ENCODE measurements at regions not wholly inside any gene's neighbourhood (a gene's known extent, or its start where the extent isn't known, plus 50 kb on each side); places are given as distances from the start of the nearest gene placed in this dataset.

- WGBS, 3 donors, result 91 to 95% (median 93%) methylated on average over 4 of the region's 4 CpGs
- Histone ChIP-seq H3K36me3 (ENCODE audit: control insufficient read depth in 3 of 3, insufficient read depth in 2 of 3, low read depth in 1 of 3, low read length in 3 of 3) (no peaks in the 10 kb centered on the region), H3K4me3 (ENCODE audit: low read depth in 1 of 3, low read length in 3 of 3) (no peak overlapping the region), H3K9me3 (ENCODE audit: control insufficient read depth in 2 of 2, insufficient read depth in 1 of 2, low read depth in 1 of 2, low read length in 1 of 2) (no peaks in the 10 kb centered on the region), H3K27ac (ENCODE audit: low read depth in 1 of 3, low read length in 2 of 3) (no peak overlapping the region), H3K4me1 (ENCODE audit: control insufficient read depth in 3 of 3, insufficient read depth in 2 of 3, low read depth in 1 of 3, low read length in 2 of 3) (no peaks in the 10 kb centered on the region), H3K27me3 (ENCODE audit: control insufficient read depth in 3 of 3, insufficient read depth in 3 of 3, low read length in 3 of 3) (no peaks in the 10 kb centered on the region)
- DNase-seq (no peak), FAIRE-seq (no peak)
Measured at GRCh38 chr2:145649061-145649460, 1129.1 kb upstream of the ZEB2 start.

GRCh38 chr2:145644820-145645302 lies 1124.9 kb upstream of the ZEB2 start:
- FAIRE-seq (no peak), DNase-seq (no peak)
- Histone ChIP-seq H3K4me3 (ENCODE audit: low read depth in 1 of 3, low read length in 3 of 3) (no peak overlapping the region), H3K4me1 (ENCODE audit: control insufficient read depth in 3 of 3, insufficient read depth in 2 of 3, low read depth in 1 of 3, low read length in 2 of 3) (no peaks in the 10 kb centered on the region), H3K9me3 (ENCODE audit: control insufficient read depth in 2 of 2, insufficient read depth in 1 of 2, low read depth in 1 of 2, low read length in 1 of 2) (no peaks in the 10 kb centered on the region), H3K27ac (ENCODE audit: low read depth in 1 of 3, low read length in 2 of 3) (no peak overlapping the region), H3K36me3 (ENCODE audit: control insufficient read depth in 3 of 3, insufficient read depth in 2 of 3, low read depth in 1 of 3, low read length in 3 of 3) (no peaks in the 10 kb centered on the region), H3K27me3 (ENCODE audit: control insufficient read depth in 3 of 3, insufficient read depth in 3 of 3, low read length in 3 of 3) (no peaks in the 10 kb centered on the region)

DNA sequence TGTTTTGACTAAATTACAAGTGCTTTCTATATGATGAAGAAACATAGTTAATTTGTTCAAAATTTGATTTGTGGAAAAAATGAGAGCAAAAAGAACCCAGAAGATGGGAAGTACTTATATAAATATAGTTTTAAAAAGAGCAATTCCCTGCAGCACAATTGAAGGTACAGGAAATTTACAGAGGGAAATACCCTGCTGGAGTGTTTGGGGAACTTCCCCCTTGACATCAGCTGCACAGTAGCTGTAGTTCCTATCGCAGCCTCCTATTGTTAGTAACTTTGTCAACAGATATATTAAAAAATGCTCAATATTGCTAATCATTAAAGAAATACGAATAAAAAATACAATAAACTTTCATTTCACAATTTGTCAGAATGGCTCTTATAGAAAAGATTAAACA lies 1118.8 kb upstream of the ZEB2 start:
- H3K4me3 ChIP-seq (ENCODE audit: low read depth in 1 of 3, low read length in 3 of 3), result no peak overlapping the region
- FAIRE-seq (no peak), DNase-seq (no peak)
- no peaks in the 10 kb centered on the region for H3K36me3 ChIP-seq (ENCODE audit: control insufficient read depth in 3 of 3, insufficient read depth in 2 of 3, low read depth in 1 of 3, low read length in 3 of 3)
- no peaks in the 10 kb centered on the region for H3K4me1 ChIP-seq (ENCODE audit: control insufficient read depth in 3 of 3, insufficient read depth in 2 of 3, low read depth in 1 of 3, low read length in 2 of 3)
- H3K9me3 ChIP-seq (ENCODE audit: control insufficient read depth in 2 of 2, insufficient read depth in 1 of 2, low read depth in 1 of 2, low read length in 1 of 2), result no peaks in the 10 kb centered on the region
- H3K27ac ChIP-seq (ENCODE audit: low read depth in 1 of 3, low read length in 2 of 3), result no peak overlapping the region
- H3K27me3 ChIP-seq (ENCODE audit: control insufficient read depth in 3 of 3, insufficient read depth in 3 of 3, low read length in 3 of 3), result no peaks in the 10 kb centered on the region
- 63 to 70% (median 64%) methylated on average over 2 of the region's 2 CpGs for WGBS, 3 donors

GRCh38 chr2:145635706-145636427 lies 1115.9 kb upstream of the ZEB2 start:
- WGBS, 3 donors, result 79 to 91% (median 82%) methylated on average over 3 of the region's 3 CpGs
- Histone ChIP-seq H3K4me3 (ENCODE audit: low read depth in 1 of 3, low read length in 3 of 3) (no peak overlapping the region), H3K27ac (ENCODE audit: low read depth in 1 of 3, low read length in 2 of 3) (no peak overlapping the region), H3K36me3 (ENCODE audit: control insufficient read depth in 3 of 3, insufficient read depth in 2 of 3, low read depth in 1 of 3, low read length in 3 of 3) (no peaks in the 10 kb centered on the region), H3K4me1 (ENCODE audit: control insufficient read depth in 3 of 3, insufficient read depth in 2 of 3, low read depth in 1 of 3, low read length in 2 of 3) (no peaks in the 10 kb centered on the region), H3K9me3 (ENCODE audit: control insufficient read depth in 2 of 2, insufficient read depth in 1 of 2, low read depth in 1 of 2, low read length in 1 of 2) (no peaks in the 10 kb centered on the region), H3K27me3 (ENCODE audit: control insufficient read depth in 3 of 3, insufficient read depth in 3 of 3, low read length in 3 of 3) (no peaks in the 10 kb centered on the region)
- no peak for DNase-seq
- no peak for FAIRE-seq

DNA sequence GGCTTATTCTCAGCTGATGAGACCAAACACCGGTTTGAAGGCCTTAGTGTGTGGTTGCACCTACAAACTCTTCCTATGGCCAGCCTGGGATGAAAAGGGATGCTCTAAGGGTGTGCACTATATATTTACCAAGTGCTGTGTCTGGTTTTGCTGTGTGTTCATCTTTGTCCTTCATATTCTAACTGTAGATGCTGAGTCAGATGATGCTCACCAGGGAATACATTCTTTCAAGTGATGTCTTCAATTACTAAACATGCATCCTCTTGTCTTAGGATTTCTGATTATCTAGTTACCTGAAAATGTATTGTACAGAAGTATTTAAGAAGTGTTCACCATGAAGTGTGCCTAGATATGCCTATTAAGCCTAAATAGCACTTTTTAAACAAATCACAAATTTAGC lies 1111.6 kb upstream of the ZEB2 start:
- DNase-seq (no peak), FAIRE-seq (no peak)
- no peaks in the 10 kb centered on the region for H3K4me1 ChIP-seq (ENCODE audit: control insufficient read depth in 3 of 3, insufficient read depth in 2 of 3, low read depth in 1 of 3, low read length in 2 of 3)

GRCh38 chr2:145626301-145626700 lies 1106.4 kb upstream of the ZEB2 start:
- FAIRE-seq, result no peak
- Histone ChIP-seq H3K4me3 (ENCODE audit: low read depth in 1 of 3, low read length in 3 of 3) (no peak overlapping the region), H3K27ac (ENCODE audit: low read depth in 1 of 3, low read length in 2 of 3) (no peak overlapping the region)

More for the DNA sequence above, 1111.6 kb upstream of the ZEB2 start:
- H3K27ac ChIP-seq (ENCODE audit: low read depth in 1 of 3, low read length in 2 of 3), result no peak overlapping the region
- 78 to 95% (median 95%) methylated on average over 1 of the region's 1 CpG for WGBS, 3 donors
- H3K27me3 ChIP-seq (ENCODE audit: control insufficient read depth in 3 of 3, insufficient read depth in 3 of 3, low read length in 3 of 3), result no peaks in the 10 kb centered on the region
- H3K4me3 ChIP-seq (ENCODE audit: low read depth in 1 of 3, low read length in 3 of 3), result no peak overlapping the region
- H3K9me3 ChIP-seq (ENCODE audit: control insufficient read depth in 2 of 2, insufficient read depth in 1 of 2, low read depth in 1 of 2, low read length in 1 of 2), result no peaks in the 10 kb centered on the region
- H3K36me3 ChIP-seq (ENCODE audit: control insufficient read depth in 3 of 3, insufficient read depth in 2 of 3, low read depth in 1 of 3, low read length in 3 of 3), result no peaks in the 10 kb centered on the region

DNA sequence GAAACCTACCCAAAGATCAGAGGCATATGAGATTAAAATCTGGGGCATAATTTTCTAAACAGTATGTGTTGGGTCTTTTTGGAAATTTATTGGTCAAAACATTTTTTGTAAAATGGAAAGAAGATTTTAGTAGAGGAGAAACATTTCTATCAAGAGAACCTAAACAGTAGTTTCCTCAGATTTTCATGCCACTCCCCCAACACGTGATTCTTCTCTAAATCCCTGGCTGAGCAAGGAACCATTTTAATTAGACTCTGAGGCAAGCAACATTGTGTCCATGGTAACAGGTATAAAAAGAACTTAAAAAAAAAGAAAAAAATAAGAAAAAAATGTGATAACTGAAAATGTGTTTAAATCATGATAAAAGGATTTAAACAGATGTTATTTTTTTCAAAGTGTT lies 1105.2 kb upstream of the ZEB2 start:
- 77 to 85% (median 83%) methylated on average over 1 of the region's 1 CpG for WGBS, 3 donors
- FAIRE-seq, result no peak

More at GRCh38 chr2:145626301-145626700, 1106.4 kb upstream of the ZEB2 start:
- Histone ChIP-seq H3K9me3 (ENCODE audit: control insufficient read depth in 2 of 2, insufficient read depth in 1 of 2, low read depth in 1 of 2, low read length in 1 of 2) (no peaks in the 10 kb centered on the region), H3K4me1 (ENCODE audit: control insufficient read depth in 3 of 3, insufficient read depth in 2 of 3, low read depth in 1 of 3, low read length in 2 of 3) (no peaks in the 10 kb centered on the region), H3K36me3 (ENCODE audit: control insufficient read depth in 3 of 3, insufficient read depth in 2 of 3, low read depth in 1 of 3, low read length in 3 of 3) (no peaks in the 10 kb centered on the region), H3K27me3 (ENCODE audit: control insufficient read depth in 3 of 3, insufficient read depth in 3 of 3, low read length in 3 of 3) (no peaks in the 10 kb centered on the region)
- no peak for DNase-seq

GRCh38 chr2:145623136-145623535 lies 1103.2 kb upstream of the ZEB2 start:
- H3K4me1 ChIP-seq (ENCODE audit: control insufficient read depth in 3 of 3, insufficient read depth in 2 of 3, low read depth in 1 of 3, low read length in 2 of 3), result no peaks in the 10 kb centered on the region
- no peak overlapping the region for H3K27ac ChIP-seq (ENCODE audit: low read depth in 1 of 3, low read length in 2 of 3)
- FAIRE-seq (no peak), DNase-seq (no peak)
- WGBS, 3 donors, result 68 to 79% (median 69%) methylated on average over 3 of the region's 3 CpGs
- no peaks in the 10 kb centered on the region for H3K27me3 ChIP-seq (ENCODE audit: control insufficient read depth in 3 of 3, insufficient read depth in 3 of 3, low read length in 3 of 3)
- H3K36me3 ChIP-seq (ENCODE audit: control insufficient read depth in 3 of 3, insufficient read depth in 2 of 3, low read depth in 1 of 3, low read length in 3 of 3), result no peaks in the 10 kb centered on the region
- H3K9me3 ChIP-seq (ENCODE audit: control insufficient read depth in 2 of 2, insufficient read depth in 1 of 2, low read depth in 1 of 2, low read length in 1 of 2), result no peaks in the 10 kb centered on the region
- no peak overlapping the region for H3K4me3 ChIP-seq (ENCODE audit: low read depth in 1 of 3, low read length in 3 of 3)

More for the DNA sequence above, 1105.2 kb upstream of the ZEB2 start:
- no peak for DNase-seq
- Histone ChIP-seq H3K27me3 (ENCODE audit: control insufficient read depth in 3 of 3, insufficient read depth in 3 of 3, low read length in 3 of 3) (no peaks in the 10 kb centered on the region), H3K27ac (ENCODE audit: low read depth in 1 of 3, low read length in 2 of 3) (no peak overlapping the region), H3K4me3 (ENCODE audit: low read depth in 1 of 3, low read length in 3 of 3) (no peak overlapping the region), H3K9me3 (ENCODE audit: control insufficient read depth in 2 of 2, insufficient read depth in 1 of 2, low read depth in 1 of 2, low read length in 1 of 2) (no peaks in the 10 kb centered on the region), H3K4me1 (ENCODE audit: control insufficient read depth in 3 of 3, insufficient read depth in 2 of 3, low read depth in 1 of 3, low read length in 2 of 3) (no peaks in the 10 kb centered on the region), H3K36me3 (ENCODE audit: control insufficient read depth in 3 of 3, insufficient read depth in 2 of 3, low read depth in 1 of 3, low read length in 3 of 3) (no peaks in the 10 kb centered on the region)

- Histone ChIP-seq H3K36me3 (ENCODE audit: control insufficient read depth in 3 of 3, insufficient read depth in 2 of 3, low read depth in 1 of 3, low read length in 3 of 3) (no peaks in the 10 kb centered on the region), H3K27ac (ENCODE audit: low read depth in 1 of 3, low read length in 2 of 3) (no peak overlapping the region), H3K4me3 (ENCODE audit: low read depth in 1 of 3, low read length in 3 of 3) (no peak overlapping the region), H3K9me3 (ENCODE audit: control insufficient read depth in 2 of 2, insufficient read depth in 1 of 2, low read depth in 1 of 2, low read length in 1 of 2) (no peaks in the 10 kb centered on the region), H3K4me1 (ENCODE audit: control insufficient read depth in 3 of 3, insufficient read depth in 2 of 3, low read depth in 1 of 3, low read length in 2 of 3) (no peaks in the 10 kb centered on the region), H3K27me3 (ENCODE audit: control insufficient read depth in 3 of 3, insufficient read depth in 3 of 3, low read length in 3 of 3) (no peaks in the 10 kb centered on the region)
- FAIRE-seq (no peak), DNase-seq (no peak)
- 45 to 79% (median 56%) methylated on average over 2 of the region's 2 CpGs for WGBS, 3 donors
Measured at GRCh38 chr2:145622285-145622684, 1102.4 kb upstream of the ZEB2 start.
